PC-3 (cell line): ENCODE measurements at regions not wholly inside any gene's neighbourhood (a gene's known extent, or its start where the extent isn't known, plus 50 kb on each side); places are given as distances from the start of the nearest gene placed in this dataset.

Source experiments
- ATAC-seq: fragments of 200-7000 bp; cut with Tn5 transposase; 2 replicates; pipeline ENCODE4 v1.9.1; 2020; ENCODE audit warnings: mild to moderate bottlenecking, moderate library complexity
- BruUV-seq: library from RNA; stranded (reverse); fragments of 400-500 nt; replicated peaks from 2 replicates; lab custom pipeline; 2021; lab: Mats Ljungman, UMichigan
- CTCF ChIA-PET: fragments of 300-600 bp; sonication (Branson Sonifier 250); formaldehyde crosslinking; loops from one replicate; lab custom pipeline; 2022; ENCODE audit warnings: antibody characterized with exemption; lab: Charles Lee
- POLR2A ChIA-PET: fragments of 300-600 bp; sonication (Branson Sonifier 250); formaldehyde crosslinking; loops from one replicate; lab custom pipeline; 2022; ENCODE audit warnings: antibody characterized with exemption; ENCODE audit not compliant: unreplicated experiment; lab: Charles Lee
- DNase-seq: peaks from one replicate; pipeline ENCODE4 v3.0.0-alpha.2; 2015
- H2AFZ ChIP-seq: fragments of 300-600 bp; sonication (generic); 2 replicates; pipeline ENCODE4 v1.6.0; 2016; ENCODE audit warnings: antibody characterized with exemption, low read length
- H3F3A ChIP-seq: fragments of 300-600 bp; sonication (generic); one replicate; pipeline ENCODE4 v1.6.0; 2017; ENCODE audit warnings: antibody characterized with exemption, low read length, control low read depth, mild to moderate bottlenecking; ENCODE audit not compliant: unreplicated experiment
- H3K27ac ChIP-seq: fragments of 300-600 bp; sonication (generic); 2 replicates; pipeline ENCODE4 v1.5.1; 2016; ENCODE audit warnings: mild to moderate bottlenecking, low read length
- H3K27me3 ChIP-seq: fragments of 300-600 bp; sonication (generic); 2 replicates; pipeline ENCODE4 v1.6.1; 2016; ENCODE audit warnings: low read length, mixed read lengths
- H3K36me3 ChIP-seq: fragments of 300-600 bp; sonication (generic); 2 replicates; pipeline ENCODE4 v1.6.1; 2016; ENCODE audit warnings: low read depth, mixed run types, low read length, mixed read lengths
- H3K4me1 ChIP-seq: fragments of 300-600 bp; sonication (generic); 2 replicates; pipeline ENCODE4 v1.5.1; 2016; ENCODE audit warnings: low read length; ENCODE audit not compliant: insufficient read depth
- H3K4me2 ChIP-seq: fragments of 300-600 bp; sonication (generic); 2 replicates; pipeline ENCODE4 v1.6.0; 2016; ENCODE audit warnings: low read length
- H3K4me3 ChIP-seq: fragments of 300-600 bp; sonication (generic); 2 replicates; pipeline ENCODE4 v1.5.1; 2016; ENCODE audit warnings: mild to moderate bottlenecking, low read length, mixed read lengths
- H3K79me2 ChIP-seq: fragments of 300-600 bp; sonication (generic); 2 replicates; pipeline ENCODE4 v1.6.1; 2017; ENCODE audit warnings: low read length, mixed read lengths
- H3K9ac ChIP-seq: fragments of 300-600 bp; sonication (generic); 2 replicates; pipeline ENCODE4 v1.6.0; 2016; ENCODE audit warnings: mild to moderate bottlenecking, low read length
- H3K9me2 ChIP-seq: fragments of 300-600 bp; sonication (generic); replicated peaks from 2 replicates; pipeline ENCODE4 v1.6.1; 2016; ENCODE audit warnings: mixed run types, low read length, mixed read lengths
- H3K9me3 ChIP-seq: fragments of 300-600 bp; sonication (generic); 2 replicates; pipeline ENCODE4 v1.6.1; 2016; ENCODE audit warnings: low read length, mixed read lengths
- H4K20me1 ChIP-seq: fragments of 300-600 bp; sonication (generic); 2 replicates; pipeline ENCODE4 v1.6.1; 2016; ENCODE audit warnings: low read length, mixed read lengths
- CTCF ChIP-seq: fragments of 300-600 bp; sonication (generic); conservative IDR thresholded peaks from 2 replicates; pipeline ENCODE4 v1.5.1; 2017; ENCODE audit warnings: antibody characterized with exemption, low read depth, mild to moderate bottlenecking, low read length
- EZH2 ChIP-seq: fragments of 300-600 bp; sonication (generic); IDR thresholded peaks from one replicate; pipeline ENCODE4 v1.6.1; 2017; ENCODE audit warnings: antibody characterized with exemption, mild to moderate bottlenecking, low read length; ENCODE audit not compliant: unreplicated experiment
- EZH2phosphoT487 ChIP-seq: fragments of 300-600 bp; sonication (generic); IDR thresholded peaks from 2 replicates; pipeline ENCODE4 v1.6.1; 2018; ENCODE audit warnings: mild to moderate bottlenecking, antibody characterized with exemption, low read length, borderline replicate concordance
- intact Hi-C: fragments of 100-400 bp; cut with micrococcal nuclease; formaldehyde crosslinking; loops from 2 replicates; pipeline ENCODE4 v1.9.0; 2023

- Histone ChIP-seq H3K4me2 (no peak overlapping the region), H3K79me2 (no peaks in the 10 kb centered on the region), H2AFZ (no peak overlapping the region), H3K36me3 (no peaks in the 10 kb centered on the region), H3K9me2 (no peaks in the 10 kb centered on the region), H3F3A (no peaks in the 10 kb centered on the region), H3K9ac (no peak overlapping the region), H3K9me3 (no peaks in the 10 kb centered on the region), H3K27me3 (0 out of 2 replicates have a peak, but pooled peaks cover 4% of the 10 kb centered on the region), H3K27ac (no peak overlapping the region), H3K4me1 (no peaks in the 10 kb centered on the region), H3K4me3 (no peak overlapping the region), H4K20me1 (no peaks in the 10 kb centered on the region)
- ATAC-seq = no peak
- DNase-seq = no peak
- CTCF ChIA-PET = no interaction called here
- POLR2A ChIA-PET = no interaction called here
- intact Hi-C loops = no loop called here
- TF ChIP-seq EZH2phosphoT487 (no peak), CTCF (no peak), EZH2 (no peak)
- BruUV-seq = no TSS peak
Measured at GRCh38 chr4:27112587-27112986, 251.9 kb downstream of the STIM2 start.

GRCh38 chr4:27115221-27115620 is 254.6 kb downstream of the STIM2 start:
- no peaks in the 10 kb centered on the region for H3K36me3 ChIP-seq
- H3F3A ChIP-seq = no peaks in the 10 kb centered on the region
- 0 out of 2 replicates have a peak, but pooled peaks cover 4% of the 10 kb centered on the region for H3K27me3 ChIP-seq
- no peaks in the 10 kb centered on the region for H3K4me1 ChIP-seq
- no peaks in the 10 kb centered on the region for H3K9me3 ChIP-seq
- no peak overlapping the region for H3K27ac ChIP-seq
- no peaks in the 10 kb centered on the region for H3K9me2 ChIP-seq
- TF ChIP-seq CTCF (no peak), EZH2 (no peak)
- no peak overlapping the region for H3K4me3 ChIP-seq
- H3K9ac ChIP-seq = no peak overlapping the region
- no peak for ATAC-seq
- ChIA-PET POLR2A (no interaction called here), CTCF (no interaction called here)
- BruUV-seq = no TSS peak
- no peak overlapping the region for H3K4me2 ChIP-seq
- DNase-seq = no peak
- intact Hi-C loops = no loop called here
- no peaks in the 10 kb centered on the region for H3K79me2 ChIP-seq
- no peak overlapping the region for H2AFZ ChIP-seq
- H4K20me1 ChIP-seq = no peaks in the 10 kb centered on the region

- Histone ChIP-seq H3K4me2 (no peak overlapping the region), H3F3A (no peaks in the 10 kb centered on the region), H3K27ac (no peak overlapping the region), H3K36me3 (no peaks in the 10 kb centered on the region), H3K79me2 (no peaks in the 10 kb centered on the region), H4K20me1 (no peaks in the 10 kb centered on the region), H3K27me3 (0 out of 2 replicates have a peak, but pooled peaks cover 4% of the 10 kb centered on the region), H3K9me2 (no peaks in the 10 kb centered on the region), H3K9me3 (no peaks in the 10 kb centered on the region), H2AFZ (no peak overlapping the region), H3K4me1 (no peaks in the 10 kb centered on the region; the same call in 1 of the 2 replicates), H3K4me3 (no peak overlapping the region), H3K9ac (no peak overlapping the region)
- no peak for TF ChIP-seq EZH2
- no peak for TF ChIP-seq CTCF
- TF ChIP-seq EZH2phosphoT487 = no peak
- intact Hi-C loops = no loop called here
- ChIA-PET POLR2A (no interaction called here), CTCF (no interaction called here)
- ATAC-seq (no peak), DNase-seq (no peak)
- no TSS peak for BruUV-seq
Measured at GRCh38 chr4:27117453-27117852, 256.8 kb downstream of the STIM2 start.
